Endodermal cell (in vitro differentiated cells): ENCODE measurements at regions not wholly inside any gene's neighbourhood (a gene's known extent, or its start where the extent isn't known, plus 50 kb on each side); places are given as distances from the start of the nearest gene placed in this dataset.

Experiments
- DNase-seq: peaks from one replicate; pipeline ENCODE4 v3.0.0-alpha.2; 2017
- H3K27ac ChIP-seq: 2 replicates; pipeline ENCODE4 v1.5.1; 2013; ENCODE audit warnings: mild to moderate bottlenecking, low read depth, low read length, moderate library complexity
- H3K27me3 ChIP-seq: 2 replicates; pipeline ENCODE4 v1.6.1; 2013; ENCODE audit warnings: mild to moderate bottlenecking, low read length, moderate library complexity; ENCODE audit not compliant: insufficient read depth, control insufficient read depth, poor library complexity, severe bottlenecking
- H3K36me3 ChIP-seq: 2 replicates; pipeline ENCODE4 v1.7.0; 2013; ENCODE audit warnings: mild to moderate bottlenecking, low read length, moderate library complexity; ENCODE audit not compliant: control insufficient read depth, insufficient read depth
- H3K4me1 ChIP-seq: one replicate; pipeline ENCODE4 v1.7.0; 2013; ENCODE audit warnings: low read length; ENCODE audit not compliant: control insufficient read depth, insufficient read depth
- H3K4me3 ChIP-seq: 2 replicates; pipeline ENCODE4 v1.5.1; 2013; ENCODE audit warnings: mild to moderate bottlenecking, low read length, moderate library complexity
- H3K9ac ChIP-seq: 2 replicates; pipeline ENCODE4 v1.6.1; 2013; ENCODE audit warnings: mild to moderate bottlenecking, low read length, moderate library complexity; ENCODE audit not compliant: poor library complexity, severe bottlenecking; ENCODE audit errors: extremely low read depth
- H3K9me3 ChIP-seq: 2 replicates; pipeline ENCODE4 v1.6.1; 2013; ENCODE audit warnings: mild to moderate bottlenecking, low read length, moderate library complexity; ENCODE audit not compliant: control insufficient read depth
- H3K27ac Mint-ChIP-seq: 2 replicates; pipeline ENCODE4 v1.8.0; 2020; ENCODE audit warnings: mixed read lengths
- H3K27me3 Mint-ChIP-seq: 2 replicates; pipeline ENCODE4 v1.8.0; 2021; ENCODE audit warnings: mild to moderate bottlenecking, mixed read lengths; ENCODE audit not compliant: insufficient read depth
- H3K36me3 Mint-ChIP-seq: 2 replicates; pipeline ENCODE4 v1.8.0; 2020; ENCODE audit warnings: low read depth, mixed read lengths
- H3K4me1 Mint-ChIP-seq: 2 replicates; pipeline ENCODE4 v1.8.0; 2020; ENCODE audit warnings: mixed read lengths
- H3K4me3 Mint-ChIP-seq: 2 replicates; pipeline ENCODE4 v1.8.0; 2020; ENCODE audit warnings: mild to moderate bottlenecking, moderate library complexity, mixed read lengths
- H3K9me3 Mint-ChIP-seq: 2 replicates; pipeline ENCODE4 v1.8.0; 2020; ENCODE audit warnings: mild to moderate bottlenecking, mixed read lengths
- WGBS, 2 experiments: methylation state at CpG; one replicate each; pipeline versions ENCODE4 v1.1.5 to v1.1.7; 2013; ENCODE audit warnings: missing lambda C conversion rate in 2 of 2, mixed read lengths in 1 of 2; ENCODE audit not compliant: insufficient coverage in 1 of 2, insufficient read length in 1 of 2; 5-methylcytosine and 5-hydroxymethylcytosine counted together
- TF ChIP-seq, protein P1 (sequence below): fragments of 200-600 bp; sonication (generic); conservative IDR thresholded peaks from 2 replicates; pipeline ENCODE4 v1.5.0; 2021; ENCODE audit warnings: antibody characterized with exemption, mild to moderate bottlenecking

DNA sequence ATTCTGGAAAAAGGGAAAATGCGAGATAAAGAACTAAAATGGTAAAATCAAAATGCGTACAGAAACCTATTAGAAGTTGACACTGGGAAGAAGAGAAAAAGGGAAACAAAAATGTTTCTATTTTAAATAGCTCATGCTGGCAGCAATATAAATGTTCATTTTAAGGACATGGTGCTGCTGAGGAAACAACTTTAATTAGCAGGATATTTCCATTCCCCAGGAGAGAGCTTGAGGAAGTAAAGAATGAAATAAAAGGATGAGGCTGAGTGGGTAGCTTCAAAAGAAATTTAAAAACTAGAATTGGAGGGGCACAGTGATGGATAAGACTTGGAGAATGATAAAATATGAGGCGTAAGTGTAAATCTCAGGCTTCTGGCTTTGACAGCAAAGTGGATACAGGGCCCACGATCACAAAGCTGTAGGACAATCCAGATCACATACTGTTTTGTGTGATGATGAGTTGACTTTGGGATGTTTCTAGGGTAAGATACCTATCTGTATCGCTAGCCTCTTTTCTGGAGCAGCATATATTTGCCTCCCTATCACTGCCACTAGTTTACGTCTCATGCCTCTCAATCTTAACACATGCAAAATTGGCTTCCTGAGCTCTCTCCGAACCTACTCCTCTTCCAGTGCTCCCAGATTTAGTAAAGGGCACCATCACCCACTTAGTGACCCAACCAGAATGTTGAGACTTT is 571.3 kb upstream of the MIR17HG start:
- WGBS, 2 experiments = 93 to 95% methylated on average over 6 to 7 of the region's 7 CpGs
- TF ChIP-seq, protein P1, sequence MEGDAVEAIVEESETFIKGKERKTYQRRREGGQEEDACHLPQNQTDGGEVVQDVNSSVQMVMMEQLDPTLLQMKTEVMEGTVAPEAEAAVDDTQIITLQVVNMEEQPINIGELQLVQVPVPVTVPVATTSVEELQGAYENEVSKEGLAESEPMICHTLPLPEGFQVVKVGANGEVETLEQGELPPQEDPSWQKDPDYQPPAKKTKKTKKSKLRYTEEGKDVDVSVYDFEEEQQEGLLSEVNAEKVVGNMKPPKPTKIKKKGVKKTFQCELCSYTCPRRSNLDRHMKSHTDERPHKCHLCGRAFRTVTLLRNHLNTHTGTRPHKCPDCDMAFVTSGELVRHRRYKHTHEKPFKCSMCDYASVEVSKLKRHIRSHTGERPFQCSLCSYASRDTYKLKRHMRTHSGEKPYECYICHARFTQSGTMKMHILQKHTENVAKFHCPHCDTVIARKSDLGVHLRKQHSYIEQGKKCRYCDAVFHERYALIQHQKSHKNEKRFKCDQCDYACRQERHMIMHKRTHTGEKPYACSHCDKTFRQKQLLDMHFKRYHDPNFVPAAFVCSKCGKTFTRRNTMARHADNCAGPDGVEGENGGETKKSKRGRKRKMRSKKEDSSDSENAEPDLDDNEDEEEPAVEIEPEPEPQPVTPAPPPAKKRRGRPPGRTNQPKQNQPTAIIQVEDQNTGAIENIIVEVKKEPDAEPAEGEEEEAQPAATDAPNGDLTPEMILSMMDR = no peak

DNA sequence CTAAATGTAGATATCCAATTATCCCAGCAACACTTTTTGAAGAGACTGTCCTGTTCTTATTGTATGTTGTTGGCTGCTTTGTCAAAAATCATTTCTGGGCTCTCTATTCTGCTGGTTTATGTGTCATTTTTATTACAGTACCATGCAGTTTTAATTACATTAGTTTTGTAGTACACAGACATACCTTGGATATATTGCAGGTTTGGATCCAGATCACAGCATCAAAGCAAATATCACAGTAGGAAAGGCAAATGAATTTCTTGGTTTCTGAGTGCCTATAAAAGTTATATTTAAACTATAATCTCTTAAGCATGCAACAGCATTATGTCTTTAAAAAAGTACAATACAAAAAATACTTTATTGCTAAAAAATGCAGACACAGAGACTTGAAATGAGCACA is 564.2 kb upstream of the MIR17HG start:
- no peak for DNase-seq
- Mint-ChIP-seq H3K27me3 (peaks cover 13% of the 10 kb centered on the region), H3K9me3 (peaks cover 4% of the 10 kb centered on the region), H3K36me3 (no peaks in the 10 kb centered on the region), H3K4me1 (no peaks in the 10 kb centered on the region), H3K27ac (no peak overlapping the region), H3K4me3 (no peak overlapping the region)
- Histone ChIP-seq H3K9me3 (no peaks in the 10 kb centered on the region), H3K4me1 (no peaks in the 10 kb centered on the region), H3K9ac (no peak overlapping the region), H3K27me3 (no peaks in the 10 kb centered on the region), H3K27ac (no peak overlapping the region), H3K4me3 (no peak overlapping the region), H3K36me3 (no peaks in the 10 kb centered on the region)
- TF ChIP-seq, protein P1 = no peak

More for the DNA sequence above, 571.3 kb upstream of the MIR17HG start:
- H3K4me1 Mint-ChIP-seq = peaks cover 24% of the 10 kb centered on the region
- Histone ChIP-seq H3K4me3 (no peak overlapping the region), H3K27me3 (no peaks in the 10 kb centered on the region), H3K9me3 (no peaks in the 10 kb centered on the region), H3K36me3 (no peaks in the 10 kb centered on the region), H3K4me1 (no peaks in the 10 kb centered on the region), H3K9ac (no peak overlapping the region), H3K27ac (no peak overlapping the region)
- no peak for DNase-seq
- H3K9me3 Mint-ChIP-seq = no peaks in the 10 kb centered on the region
- no peak overlapping the region for H3K27ac Mint-ChIP-seq
- no peaks in the 10 kb centered on the region for H3K27me3 Mint-ChIP-seq
- H3K36me3 Mint-ChIP-seq = no peaks in the 10 kb centered on the region
- H3K4me3 Mint-ChIP-seq = no peak overlapping the region

DNA sequence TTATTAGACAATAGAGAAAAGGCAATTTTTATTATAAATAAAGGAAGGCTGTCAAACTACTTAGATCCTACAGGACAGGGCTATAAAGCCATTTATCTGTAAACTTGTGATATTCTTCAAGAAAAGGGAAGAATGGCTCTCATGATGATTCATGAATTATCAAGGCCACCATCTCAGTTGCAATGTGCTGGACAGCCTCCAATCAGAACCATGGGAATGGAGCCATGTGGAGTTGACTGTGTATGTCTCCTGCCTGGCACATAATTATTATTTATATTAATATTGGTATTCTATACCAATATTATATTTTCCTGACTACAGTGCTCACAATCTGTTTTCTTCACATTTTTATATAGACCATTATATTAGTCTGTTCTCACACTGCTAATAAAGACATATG is 560.5 kb upstream of the MIR17HG start:
- no peaks in the 10 kb centered on the region for H3K36me3 ChIP-seq
- Mint-ChIP-seq H3K4me1 (no peaks in the 10 kb centered on the region), H3K27me3 (peaks cover 13% of the 10 kb centered on the region), H3K4me3 (no peak overlapping the region), H3K36me3 (no peaks in the 10 kb centered on the region), H3K27ac (no peak overlapping the region), H3K9me3 (peaks cover 4% of the 10 kb centered on the region)
- no peaks in the 10 kb centered on the region for H3K4me1 ChIP-seq
- no peak overlapping the region for H3K9ac ChIP-seq
- H3K4me3 ChIP-seq = no peak overlapping the region
- no peak for DNase-seq
- H3K27me3 ChIP-seq = no peaks in the 10 kb centered on the region
- no peak overlapping the region for H3K27ac ChIP-seq
- TF ChIP-seq, protein P1 = no peak
- H3K9me3 ChIP-seq = no peaks in the 10 kb centered on the region
